AG09319 (cell line): ENCODE measurements at regions not wholly inside any gene's neighbourhood (a gene's known extent, or its start where the extent isn't known, plus 50 kb on each side); places are given as distances from the start of the nearest gene placed in this dataset.

Source experiments
- DNase-seq: peaks from one replicate; pipeline ENCODE4 v3.0.0-alpha.2; 2010; ENCODE audit warnings: low read depth; ENCODE audit errors: extremely low read depth
- TF ChIP-seq, protein P1 (sequence below): IDR thresholded peaks from 2 replicates; pipeline ENCODE4 v1.5.1; 2011; ENCODE audit warnings: low read depth, mild to moderate bottlenecking, inconsistent platforms, low read length, moderate library complexity

DNA sequence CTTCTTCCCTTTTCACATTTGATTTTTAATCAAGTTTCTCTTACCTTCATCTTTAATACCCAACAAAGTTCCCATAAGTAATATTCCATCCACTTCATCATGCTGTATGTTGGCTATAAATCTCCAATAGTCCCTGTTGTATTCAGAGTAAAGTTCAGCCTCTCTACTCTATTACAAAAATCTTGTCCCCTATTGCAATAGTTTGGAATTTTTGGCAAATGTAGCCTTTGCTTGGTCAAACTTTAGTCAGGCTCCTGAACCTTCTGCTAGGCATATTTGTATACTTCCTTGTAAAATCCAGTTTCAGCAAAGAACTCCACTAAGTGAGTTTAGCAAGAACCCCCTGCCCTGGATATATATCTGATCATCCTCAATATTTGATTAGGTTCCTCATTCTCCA is 54.0 kb upstream of the PACRGL start:
- DNase-seq, result no peak

More for the DNA sequence above, 54.0 kb upstream of the PACRGL start:
- TF ChIP-seq, protein P1, sequence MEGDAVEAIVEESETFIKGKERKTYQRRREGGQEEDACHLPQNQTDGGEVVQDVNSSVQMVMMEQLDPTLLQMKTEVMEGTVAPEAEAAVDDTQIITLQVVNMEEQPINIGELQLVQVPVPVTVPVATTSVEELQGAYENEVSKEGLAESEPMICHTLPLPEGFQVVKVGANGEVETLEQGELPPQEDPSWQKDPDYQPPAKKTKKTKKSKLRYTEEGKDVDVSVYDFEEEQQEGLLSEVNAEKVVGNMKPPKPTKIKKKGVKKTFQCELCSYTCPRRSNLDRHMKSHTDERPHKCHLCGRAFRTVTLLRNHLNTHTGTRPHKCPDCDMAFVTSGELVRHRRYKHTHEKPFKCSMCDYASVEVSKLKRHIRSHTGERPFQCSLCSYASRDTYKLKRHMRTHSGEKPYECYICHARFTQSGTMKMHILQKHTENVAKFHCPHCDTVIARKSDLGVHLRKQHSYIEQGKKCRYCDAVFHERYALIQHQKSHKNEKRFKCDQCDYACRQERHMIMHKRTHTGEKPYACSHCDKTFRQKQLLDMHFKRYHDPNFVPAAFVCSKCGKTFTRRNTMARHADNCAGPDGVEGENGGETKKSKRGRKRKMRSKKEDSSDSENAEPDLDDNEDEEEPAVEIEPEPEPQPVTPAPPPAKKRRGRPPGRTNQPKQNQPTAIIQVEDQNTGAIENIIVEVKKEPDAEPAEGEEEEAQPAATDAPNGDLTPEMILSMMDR, result no peak
